ENCODE measurements at regions not wholly inside any gene's neighbourhood (a gene's known extent, or its start where the extent isn't known, plus 50 kb on each side); places are given as distances from the start of the nearest gene placed in this dataset.

DNA sequence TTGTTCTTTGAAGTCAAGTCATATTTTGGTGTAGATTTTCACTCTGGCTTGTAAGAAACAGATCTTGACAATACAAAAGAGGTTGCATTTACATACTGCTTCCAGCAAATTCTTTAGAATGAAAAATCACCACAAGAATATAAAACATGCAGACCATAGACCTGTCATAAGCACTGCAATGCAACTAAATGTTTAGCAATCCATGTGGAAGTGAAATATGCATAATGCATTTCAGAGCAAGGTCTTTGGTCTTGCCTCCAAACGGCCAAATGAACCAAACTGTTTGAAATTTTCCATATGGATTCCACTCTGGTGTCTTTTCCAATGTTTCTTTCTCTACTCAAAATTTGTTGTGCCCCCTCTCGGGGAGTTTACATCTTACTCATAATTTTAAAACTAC, 271.0 kb upstream of the CDH20 start:
- CTCF ChIA-PET (ENCODE audit: partially characterized antibody), result no interaction called here
- H3K18ac ChIP-seq (ENCODE audit: extremely low read depth, low read length), result no peak overlapping the region
- no peak overlapping the region for H2BK15ac ChIP-seq (ENCODE audit: low read length)
- no peak overlapping the region for H3K9ac ChIP-seq (replicated peaks in 1 of 4; ENCODE audit: extremely low read depth in 1 of 4, low read depth in 3 of 4, low read length in 3 of 4)
- no peak overlapping the region for H2BK120ac ChIP-seq (replicated peaks; ENCODE audit: low read depth, low read length)
- H3K4me1 ChIP-seq (replicated peaks in 1 of 4; ENCODE audit: control insufficient read depth in 3 of 4, insufficient read depth in 4 of 4, low read length in 3 of 4), result peaks cover 0 to 4% (median 1%) of the 10 kb centered on the region in 4 experiments; a peak in 2 of 7 replicates
- H3K14ac ChIP-seq (ENCODE audit: insufficient read length), result no peak overlapping the region
- H4K5ac ChIP-seq (ENCODE audit: insufficient read length, low read depth, low read length), result no peak overlapping the region
- no peak overlapping the region for H2BK12ac ChIP-seq (ENCODE audit: low read depth, low read length)
- H2BK5ac ChIP-seq (ENCODE audit: low read depth, low read length), result no peak overlapping the region
- H2AK5ac ChIP-seq (ENCODE audit: low read depth, low read length), result no peak overlapping the region
- no peak overlapping the region for H2BK20ac ChIP-seq (ENCODE audit: low read length)
- H3K79me1 ChIP-seq (ENCODE audit: low read depth, low read length), result no peaks in the 10 kb centered on the region
- H3K56ac ChIP-seq (replicated peaks; ENCODE audit: insufficient read length, low read depth, low read length), result no peak overlapping the region
- no peak overlapping the region for H4K8ac ChIP-seq (ENCODE audit: extremely low read depth, insufficient read depth, low read length)
- H3K9me3 ChIP-seq (ENCODE audit: insufficient read depth in 2 of 2, low read depth in 1 of 2, low read length in 1 of 2), result no peaks in the 10 kb centered on the region
- no peak overlapping the region for H4K91ac ChIP-seq (replicated peaks; ENCODE audit: insufficient read length, low read length)
- no peaks in the 10 kb centered on the region for H3K23me2 ChIP-seq (ENCODE audit: low read depth, low read length)
- no peaks in the 10 kb centered on the region for H3K36me3 ChIP-seq (ENCODE audit: control insufficient read depth in 2 of 4, insufficient read depth in 4 of 4, low read length in 3 of 4)
- no peaks in the 10 kb centered on the region for H3K79me2 ChIP-seq (ENCODE audit: control insufficient read depth in 1 of 2, insufficient read depth in 2 of 2, low read length in 2 of 2)
- no peak overlapping the region for H3K27ac ChIP-seq (ENCODE audit: low read depth, low read length)
- H4K20me1 ChIP-seq (replicated peaks in 1 of 2; ENCODE audit: control insufficient read depth in 1 of 2, insufficient read depth in 2 of 2, low read length in 2 of 2), result no peaks in the 10 kb centered on the region
- H3K4ac ChIP-seq (replicated peaks; ENCODE audit: insufficient read length, low read depth, low read length), result no peak overlapping the region
- no peak for DNase-seq (ENCODE audit: low read depth in 1 of 2, low spot score in 2 of 2)
- H3K4me3 ChIP-seq (ENCODE audit: extremely low read depth in 1 of 4, insufficient read depth in 2 of 4, low read depth in 3 of 4, low read length in 4 of 4), result no peak overlapping the region
- TF ChIP-seq RBBP5 (IDR thresholded peaks at IDR 0.05; ENCODE audit: borderline replicate concordance, low read depth, low read length) (no peak), SIRT6 (IDR thresholded peaks at IDR 0.05; ENCODE audit: low read length) (no peak), MAFK (IDR thresholded peaks at IDR 0.05; ENCODE audit: low read depth, low read length) (no peak), BACH1 (IDR thresholded peaks at IDR 0.05; ENCODE audit: low read length) (no peak), SP2 (IDR thresholded peaks at IDR 0.05; ENCODE audit: low read length) (no peak), CEBPB (IDR thresholded peaks at IDR 0.05; ENCODE audit: low read depth, low read length) (no peak), ASH2L (IDR thresholded peaks at IDR 0.05; ENCODE audit: low read length) (no peak), E2F6 (IDR thresholded peaks at IDR 0.05) (no peak), POU5F1 (IDR thresholded peaks at IDR 0.05; ENCODE audit: low read depth, low read length) (no peak), EP300 (IDR thresholded peaks at IDR 0.05; ENCODE audit: borderline replicate concordance in 1 of 2, low read depth in 2 of 2, low read length in 2 of 2) (no peak), RXRA (IDR thresholded peaks at IDR 0.05; ENCODE audit: insufficient read depth, low read depth, low read length) (no peak), SUZ12 (IDR thresholded peaks at IDR 0.05; ENCODE audit: low read length) (no peak)
- H2AFZ ChIP-seq (ENCODE audit: low read length), result no peak overlapping the region
- H3K23ac ChIP-seq (ENCODE audit: insufficient read length), result no peak overlapping the region
- no peak for FAIRE-seq
- WGBS, 2 experiments (ENCODE audit: extremely low coverage in 1 of 2, insufficient coverage in 1 of 2, insufficient read length in 1 of 2, insufficient replicate concordance in 2 of 2, low coverage in 1 of 2, low lambda C conversion rate in 2 of 2, missing lambda C conversion rate in 1 of 2), result 98% methylated on average over 2 of the region's 2 CpGs; no CpG with 5 or more reads in 1 of the 2 experiments
- H3K27me3 ChIP-seq (replicated peaks in 1 of 4; ENCODE audit: control insufficient read depth in 3 of 4, extremely low read depth in 1 of 4, insufficient read depth in 3 of 4, low read length in 3 of 4), result no peaks in the 10 kb centered on the region; a peak in 1 of 7 replicates
- no peak overlapping the region for H3K4me2 ChIP-seq (ENCODE audit: insufficient read depth in 1 of 2, low read depth in 2 of 2, low read length in 2 of 2)
- POLR2A ChIA-PET (ENCODE audit: partially characterized antibody), result no interaction called here

All from H1 (cell line).